ENCODE measurements at regions not wholly inside any gene's neighbourhood (a gene's known extent, or its start where the extent isn't known, plus 50 kb on each side); places are given as distances from the start of the nearest gene placed in this dataset.
"Not testable (repeated sequence)": the region's sequence is repeated elsewhere in the genome, so short reads cannot be mapped to it uniquely, and the experiment has no call there.

GRCh38 chr9:41018948-41019347, 109.5 kb downstream of the FOXD4L6 start:
- intact Hi-C loops (cut with micrococcal nuclease; ENCODE audit: unreplicated experiment); H3K27me3 Mint-ChIP-seq (ENCODE audit: insufficient read depth, unreplicated experiment): not testable (repeated sequence)

GRCh38 chr9:41016699-41017098, 111.8 kb downstream of the FOXD4L6 start:
- H3K4me3 ChIP-seq (ENCODE audit: low read depth, low read length); BruUV-seq (replicated peaks); H3K36me3 ChIP-seq (ENCODE audit: control insufficient read depth, insufficient read depth, low read length); DNase-seq; H3K4me3 Mint-ChIP-seq (ENCODE audit: unreplicated experiment); POLR2A ChIA-PET; H3K36me3 Mint-ChIP-seq (ENCODE audit: insufficient read depth, unreplicated experiment); H3K27ac Mint-ChIP-seq (ENCODE audit: unreplicated experiment); H3K27me3 ChIP-seq (replicated peaks; ENCODE audit: control insufficient read depth, insufficient read depth, low read length); H3K4me1 Mint-ChIP-seq (ENCODE audit: low read depth, unreplicated experiment); H3K9me3 ChIP-seq; CTCF ChIA-PET; H3K4me1 ChIP-seq; intact Hi-C loops (cut with micrococcal nuclease; ENCODE audit: unreplicated experiment); H3K9me3 Mint-ChIP-seq (ENCODE audit: unreplicated experiment); H3K27me3 Mint-ChIP-seq (ENCODE audit: insufficient read depth, unreplicated experiment): not testable (repeated sequence)

More at GRCh38 chr9:41018948-41019347, 109.5 kb downstream of the FOXD4L6 start:
- POLR2A ChIA-PET; H3K27ac Mint-ChIP-seq (ENCODE audit: unreplicated experiment); H3K4me1 Mint-ChIP-seq (ENCODE audit: low read depth, unreplicated experiment); H3K4me3 ChIP-seq (ENCODE audit: low read depth, low read length); H3K4me3 Mint-ChIP-seq (ENCODE audit: unreplicated experiment); H3K9me3 Mint-ChIP-seq (ENCODE audit: unreplicated experiment); H3K36me3 ChIP-seq (ENCODE audit: control insufficient read depth, insufficient read depth, low read length); CTCF ChIA-PET; H3K4me1 ChIP-seq; BruUV-seq (replicated peaks); H3K9me3 ChIP-seq; H3K27me3 ChIP-seq (replicated peaks; ENCODE audit: control insufficient read depth, insufficient read depth, low read length); H3K36me3 Mint-ChIP-seq (ENCODE audit: insufficient read depth, unreplicated experiment); DNase-seq: not testable (repeated sequence)

DNA sequence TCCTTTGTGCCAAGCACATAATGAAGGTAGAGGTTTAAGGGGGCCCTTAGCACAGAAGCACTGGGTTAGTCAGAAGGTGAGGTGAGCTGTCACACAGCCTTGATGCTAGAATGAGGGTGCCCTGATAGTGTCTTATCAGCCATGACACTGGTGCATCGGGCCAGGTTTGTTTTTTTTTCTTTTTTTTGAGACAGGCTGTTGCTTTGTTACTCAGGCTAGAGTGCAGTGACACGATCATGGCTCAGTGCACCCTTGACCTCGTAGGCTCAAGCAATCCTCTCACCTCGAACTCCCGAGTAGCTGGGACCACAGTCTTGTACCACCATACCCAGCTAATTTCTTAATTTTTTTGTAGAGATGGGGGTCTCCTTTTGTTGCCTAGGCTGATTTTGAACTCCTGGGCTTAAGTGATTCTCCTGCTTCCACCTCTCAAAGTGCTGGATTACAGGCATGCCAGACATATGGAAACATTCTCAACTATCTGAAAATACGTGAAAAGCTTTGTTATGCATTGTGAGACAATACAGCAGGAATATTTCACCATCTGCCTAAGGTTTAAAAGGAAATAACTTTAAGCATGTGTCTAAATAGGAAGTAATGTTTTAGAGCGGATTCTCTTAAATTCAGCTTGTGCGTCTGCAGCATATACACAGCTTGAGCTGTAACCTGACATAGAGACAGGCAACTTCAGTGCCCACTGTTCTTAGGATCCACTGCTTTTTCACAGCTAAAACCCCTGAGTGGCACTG, 128.4 kb downstream of the FOXD4L6 start:
- BruUV-seq (replicated peaks); H3K27ac Mint-ChIP-seq (ENCODE audit: unreplicated experiment); H3K36me3 Mint-ChIP-seq (ENCODE audit: insufficient read depth, unreplicated experiment); H3K9me3 Mint-ChIP-seq (ENCODE audit: unreplicated experiment); POLR2A ChIA-PET; H3K4me1 ChIP-seq; CTCF ChIA-PET; H3K36me3 ChIP-seq (ENCODE audit: control insufficient read depth, insufficient read depth, low read length); H3K4me1 Mint-ChIP-seq (ENCODE audit: low read depth, unreplicated experiment); H3K4me3 ChIP-seq (ENCODE audit: low read depth, low read length); DNase-seq; H3K27me3 ChIP-seq (replicated peaks; ENCODE audit: control insufficient read depth, insufficient read depth, low read length); intact Hi-C loops (cut with micrococcal nuclease; ENCODE audit: unreplicated experiment); H3K4me3 Mint-ChIP-seq (ENCODE audit: unreplicated experiment); H3K27me3 Mint-ChIP-seq (ENCODE audit: insufficient read depth, unreplicated experiment); H3K9me3 ChIP-seq: not testable (repeated sequence)

DNA sequence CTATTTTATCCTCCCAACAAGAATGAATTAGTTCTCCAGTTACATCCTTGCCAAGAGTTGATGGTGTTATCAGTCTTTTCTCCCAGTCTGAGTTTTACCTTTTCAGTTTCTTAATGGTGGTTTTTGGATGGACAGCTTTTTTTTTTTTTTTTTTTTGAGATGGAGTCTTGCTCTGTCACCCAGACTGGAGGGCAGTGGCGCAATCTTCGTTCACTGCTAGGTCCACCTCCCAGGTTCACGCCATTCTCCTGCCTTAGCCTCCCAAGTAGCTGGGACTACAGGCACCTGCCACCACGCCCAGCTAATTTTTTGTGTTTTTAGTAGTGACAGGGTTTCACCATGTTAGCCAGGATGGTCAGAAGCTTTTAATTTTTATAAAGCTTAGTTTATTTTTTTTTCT, 133.0 kb downstream of the FOXD4L6 start:
- H3K27me3 Mint-ChIP-seq (ENCODE audit: insufficient read depth, unreplicated experiment); H3K4me1 ChIP-seq; H3K27me3 ChIP-seq (replicated peaks; ENCODE audit: control insufficient read depth, insufficient read depth, low read length); intact Hi-C loops (cut with micrococcal nuclease; ENCODE audit: unreplicated experiment); POLR2A ChIA-PET; DNase-seq; H3K36me3 ChIP-seq (ENCODE audit: control insufficient read depth, insufficient read depth, low read length); H3K9me3 Mint-ChIP-seq (ENCODE audit: unreplicated experiment); H3K9me3 ChIP-seq; BruUV-seq (replicated peaks); H3K4me3 ChIP-seq (ENCODE audit: low read depth, low read length); H3K4me1 Mint-ChIP-seq (ENCODE audit: low read depth, unreplicated experiment); CTCF ChIA-PET; H3K27ac Mint-ChIP-seq (ENCODE audit: unreplicated experiment); H3K36me3 Mint-ChIP-seq (ENCODE audit: insufficient read depth, unreplicated experiment); H3K4me3 Mint-ChIP-seq (ENCODE audit: unreplicated experiment): not testable (repeated sequence)

- POLR2A ChIA-PET; BruUV-seq (replicated peaks); H3K9me3 ChIP-seq; intact Hi-C loops (cut with micrococcal nuclease; ENCODE audit: unreplicated experiment); H3K4me1 Mint-ChIP-seq (ENCODE audit: low read depth, unreplicated experiment); H3K27me3 Mint-ChIP-seq (ENCODE audit: insufficient read depth, unreplicated experiment); CTCF ChIA-PET; H3K36me3 Mint-ChIP-seq (ENCODE audit: insufficient read depth, unreplicated experiment); DNase-seq; H3K36me3 ChIP-seq (ENCODE audit: control insufficient read depth, insufficient read depth, low read length); H3K4me1 ChIP-seq; H3K27ac Mint-ChIP-seq (ENCODE audit: unreplicated experiment); H3K4me3 ChIP-seq (ENCODE audit: low read depth, low read length); H3K27me3 ChIP-seq (replicated peaks; ENCODE audit: control insufficient read depth, insufficient read depth, low read length); H3K9me3 Mint-ChIP-seq (ENCODE audit: unreplicated experiment): not testable (repeated sequence)
- peak overlapping the region; percentile 25 for H3K4me3 Mint-ChIP-seq (ENCODE audit: unreplicated experiment)
These were observed 134.6 kb downstream of the FOXD4L6 start for GRCh38 chr9:40993842-40994241.

DNA sequence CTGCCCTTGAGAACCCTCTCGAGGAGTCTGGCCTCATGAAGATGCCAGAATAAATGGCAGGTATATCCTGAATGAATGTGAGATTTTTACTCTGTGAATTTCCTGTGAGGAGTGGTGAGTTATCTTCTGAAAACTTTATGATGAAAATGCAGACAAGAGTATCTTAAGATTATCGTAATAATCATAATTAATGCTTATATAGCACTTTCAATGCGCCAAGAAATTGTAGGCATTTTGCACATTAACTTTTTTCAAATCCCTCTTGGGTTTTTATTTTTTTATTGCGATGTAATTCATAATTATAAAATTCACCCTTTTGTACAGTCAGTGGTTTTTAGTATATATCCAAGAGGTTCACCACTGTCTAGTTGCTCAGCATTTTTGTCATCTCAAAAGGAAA, 135.1 kb downstream of the FOXD4L6 start:
- H3K4me1 Mint-ChIP-seq (ENCODE audit: low read depth, unreplicated experiment); H3K4me1 ChIP-seq; POLR2A ChIA-PET; CTCF ChIA-PET; intact Hi-C loops (cut with micrococcal nuclease; ENCODE audit: unreplicated experiment); DNase-seq; H3K9me3 ChIP-seq; H3K36me3 ChIP-seq (ENCODE audit: control insufficient read depth, insufficient read depth, low read length); H3K4me3 ChIP-seq (ENCODE audit: low read depth, low read length); H3K27ac Mint-ChIP-seq (ENCODE audit: unreplicated experiment); BruUV-seq (replicated peaks); H3K27me3 ChIP-seq (replicated peaks; ENCODE audit: control insufficient read depth, insufficient read depth, low read length); H3K27me3 Mint-ChIP-seq (ENCODE audit: insufficient read depth, unreplicated experiment); H3K9me3 Mint-ChIP-seq (ENCODE audit: unreplicated experiment); H3K36me3 Mint-ChIP-seq (ENCODE audit: insufficient read depth, unreplicated experiment): not testable (repeated sequence)
- H3K4me3 Mint-ChIP-seq (ENCODE audit: unreplicated experiment): peak overlapping the region; percentile 25

DNA sequence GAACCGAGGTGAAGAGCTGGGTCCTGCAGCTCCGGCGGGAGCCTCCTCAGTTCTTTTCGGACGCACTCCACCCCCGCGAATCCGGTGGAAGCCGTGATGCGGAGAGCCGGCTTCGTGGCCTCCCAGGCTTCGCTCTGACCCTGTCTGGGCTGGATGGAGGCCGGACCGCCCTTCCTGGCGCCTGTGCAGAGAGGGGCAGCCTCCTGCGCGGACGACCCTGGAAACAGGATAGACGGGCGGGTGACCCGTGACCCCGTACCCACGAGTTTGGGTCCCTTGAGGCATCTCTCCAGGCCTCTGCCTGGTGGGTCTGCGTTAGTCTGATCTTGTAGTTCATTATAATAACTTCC, 136.0 kb downstream of the FOXD4L6 start:
- H3K4me1 Mint-ChIP-seq (ENCODE audit: low read depth, unreplicated experiment); H3K4me1 ChIP-seq; intact Hi-C loops (cut with micrococcal nuclease; ENCODE audit: unreplicated experiment); DNase-seq; H3K27ac Mint-ChIP-seq (ENCODE audit: unreplicated experiment); POLR2A ChIA-PET; H3K9me3 ChIP-seq; H3K4me3 Mint-ChIP-seq (ENCODE audit: unreplicated experiment); H3K9me3 Mint-ChIP-seq (ENCODE audit: unreplicated experiment); H3K27me3 Mint-ChIP-seq (ENCODE audit: insufficient read depth, unreplicated experiment); H3K36me3 Mint-ChIP-seq (ENCODE audit: insufficient read depth, unreplicated experiment); CTCF ChIA-PET; H3K36me3 ChIP-seq (ENCODE audit: control insufficient read depth, insufficient read depth, low read length); H3K27me3 ChIP-seq (replicated peaks; ENCODE audit: control insufficient read depth, insufficient read depth, low read length): not testable (repeated sequence)
- H3K4me3 ChIP-seq (ENCODE audit: low read depth, low read length): peak overlapping the region; percentile 61
- TSS peak; percentile 51 for BruUV-seq (replicated peaks)
